Pancreas (tissue), 10 donors: ENCODE measurements at regions not wholly inside any gene's neighbourhood (a gene's known extent, or its start where the extent isn't known, plus 50 kb on each side); places are given as distances from the start of the nearest gene placed in this dataset.
"Not testable (repeated sequence)": the region's sequence is repeated elsewhere in the genome, so short reads cannot be mapped to it uniquely, and the experiment has no call there.

ENCODE experiments used
- ATAC-seq, 4 donors: fragments of 200-7000 bp; cut with Tn5 transposase; one replicate each; pipeline versions ENCODE4 v1.8.0 to v1.9.1; 2020; ENCODE audit warnings: mild to moderate bottlenecking in 4 of 4, moderate library complexity in 4 of 4
- DNase-seq, 6 donors: peaks; one replicate each; pipeline ENCODE4 v3.0.0-alpha.2; 2020
- FAIRE-seq: peaks from 2 replicates; lab custom pipeline; 2012; peaks lifted over from hg19 to GRCh38; lab: Jason Lieb, UNC
- H3K27ac ChIP-seq, 4 donors: fragments of 200-600 bp; sonication (generic); 1 replicate in 3 of 4; 2 replicates in 1 of 4; pipeline versions ENCODE4 v1.5.0 to v1.8.0; 2020
- H3K27me3 ChIP-seq, 4 donors: fragments of 200-600 bp; one replicate each; pipeline ENCODE4 v1.8.0; 2021
- H3K36me3 ChIP-seq, 3 donors: fragments of 200-600 bp; sonication (generic) in 1 of 3; one replicate each; pipeline versions ENCODE4 v1.5.0 to v1.8.0; 2020 to 2021
- H3K4me1 ChIP-seq, 3 donors: fragments of 200-600 bp; one replicate each; pipeline ENCODE4 v1.8.0; 2021
- H3K4me3 ChIP-seq, 4 donors: fragments of 200-600 bp; sonication (generic) in 2 of 4; one replicate each; pipeline versions ENCODE4 v1.5.0 to v1.8.0; 2020 to 2021
- H3K9me3 ChIP-seq, 4 donors: fragments of 200-600 bp; one replicate each; pipeline ENCODE4 v1.8.0; 2021
- WGBS, 2 donors: extraction: QIAGEN DNeasy Blood & Tissue Kit; methylation state at CpG; one replicate each; pipeline ENCODE4 v1.1.7; 2013; 5-methylcytosine and 5-hydroxymethylcytosine counted together
- intact Hi-C, 3 donors: fragments of 100-400 bp; cut with DNase I; formaldehyde crosslinking; loops; one replicate each; pipeline versions ENCODE4 v1.11.1 to v1.14.2; 2022
- TF ChIP-seq, protein P1 (sequence below), 4 donors: fragments of 200-600 bp; sonication (generic) in 3 of 4; IDR thresholded peaks; one replicate each; pipeline versions ENCODE4 v1.5.0 to v1.8.0; 2021; ENCODE audit warnings: antibody characterized with exemption in 4 of 4
- donor health status: healthy with polysubstance abuse.
- donor health status: DM: no; HTN: no; CAD: no; lungs with moderate emphysema.
- donor health status: DM: no; HTN: no; CAD: no.
- donor health status: control.
- donor health status: control.
- donor health status: Bipolar disorder and iron deficiency.
- donor health status: DM: yes; HTN: yes; CAD: no.
- donor health status: DM: no; HTN: no; CAD: no.
- donor health status: DM: no; HTN: no; CAD: no.
- donor health status: DM: yes; HTN: yes; CAD: no.

DNA sequence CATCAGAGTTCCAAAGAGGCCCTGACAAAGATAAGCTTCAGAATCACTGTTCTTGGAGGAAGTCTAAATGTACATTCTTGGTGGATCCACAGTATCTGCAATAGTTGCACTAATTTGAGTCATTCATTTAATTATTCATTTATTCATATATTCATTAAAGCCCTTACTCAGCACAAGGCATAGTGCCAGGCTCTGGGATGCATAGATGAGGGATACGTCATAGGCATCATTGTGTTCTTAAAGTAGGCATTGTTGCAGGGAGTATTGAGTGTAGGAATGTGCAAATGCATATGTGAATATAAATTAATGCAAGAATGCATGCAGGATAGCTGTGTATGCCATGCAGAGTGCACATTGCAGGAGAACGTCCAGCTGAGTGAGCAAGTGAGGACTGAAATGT, 100.7 kb downstream of the DRD1 start:
- no peaks in the 10 kb centered on the region for H3K36me3 ChIP-seq
- WGBS, 2 donors: 53 to 68% methylated on average over 2 of the region's 2 CpGs
- DNase-seq (no peak), FAIRE-seq (no peak), ATAC-seq (no peak)
- no peak overlapping the region for H3K4me3 ChIP-seq
- no peaks in the 10 kb centered on the region for H3K9me3 ChIP-seq
- no peak overlapping the region for H3K27ac ChIP-seq
- H3K27me3 ChIP-seq: no peaks in the 10 kb centered on the region
- intact Hi-C loops: no loop called here
- TF ChIP-seq, protein P1, sequence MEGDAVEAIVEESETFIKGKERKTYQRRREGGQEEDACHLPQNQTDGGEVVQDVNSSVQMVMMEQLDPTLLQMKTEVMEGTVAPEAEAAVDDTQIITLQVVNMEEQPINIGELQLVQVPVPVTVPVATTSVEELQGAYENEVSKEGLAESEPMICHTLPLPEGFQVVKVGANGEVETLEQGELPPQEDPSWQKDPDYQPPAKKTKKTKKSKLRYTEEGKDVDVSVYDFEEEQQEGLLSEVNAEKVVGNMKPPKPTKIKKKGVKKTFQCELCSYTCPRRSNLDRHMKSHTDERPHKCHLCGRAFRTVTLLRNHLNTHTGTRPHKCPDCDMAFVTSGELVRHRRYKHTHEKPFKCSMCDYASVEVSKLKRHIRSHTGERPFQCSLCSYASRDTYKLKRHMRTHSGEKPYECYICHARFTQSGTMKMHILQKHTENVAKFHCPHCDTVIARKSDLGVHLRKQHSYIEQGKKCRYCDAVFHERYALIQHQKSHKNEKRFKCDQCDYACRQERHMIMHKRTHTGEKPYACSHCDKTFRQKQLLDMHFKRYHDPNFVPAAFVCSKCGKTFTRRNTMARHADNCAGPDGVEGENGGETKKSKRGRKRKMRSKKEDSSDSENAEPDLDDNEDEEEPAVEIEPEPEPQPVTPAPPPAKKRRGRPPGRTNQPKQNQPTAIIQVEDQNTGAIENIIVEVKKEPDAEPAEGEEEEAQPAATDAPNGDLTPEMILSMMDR (IDR thresholded peaks at IDR 0.05): no peak
- no peaks in the 10 kb centered on the region for H3K4me1 ChIP-seq

DNA sequence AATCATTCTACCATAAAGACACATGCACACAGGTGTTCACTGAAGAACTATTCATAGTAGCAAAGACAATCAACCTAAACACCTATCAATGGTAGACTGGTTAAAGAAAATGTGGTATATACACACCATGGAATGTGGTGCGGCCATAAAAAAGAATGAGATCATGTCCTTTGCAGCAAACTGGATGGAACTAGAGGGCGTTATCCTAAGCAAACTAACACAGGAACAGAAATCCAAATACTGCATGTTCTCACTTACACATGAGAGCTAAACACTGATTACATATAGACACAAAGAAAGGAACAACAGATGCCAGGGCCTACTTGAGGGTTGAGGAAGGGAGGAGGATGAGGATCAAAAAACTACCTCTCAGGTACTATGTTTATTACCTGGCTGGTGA, 103.8 kb downstream of the DRD1 start:
- Histone ChIP-seq H3K4me1 (no peaks in the 10 kb centered on the region), H3K36me3 (no peaks in the 10 kb centered on the region), H3K4me3 (no peak overlapping the region), H3K27ac (no peak overlapping the region), H3K9me3 (no peaks in the 10 kb centered on the region), H3K27me3 (no peaks in the 10 kb centered on the region)
- DNase-seq (no peak), ATAC-seq (no peak), FAIRE-seq (no peak)
- 64 to 68% methylated on average over 2 of the region's 2 CpGs for WGBS, 2 donors
- TF ChIP-seq, protein P1 (IDR thresholded peaks at IDR 0.05): no peak
- intact Hi-C loops: no loop called here

DNA sequence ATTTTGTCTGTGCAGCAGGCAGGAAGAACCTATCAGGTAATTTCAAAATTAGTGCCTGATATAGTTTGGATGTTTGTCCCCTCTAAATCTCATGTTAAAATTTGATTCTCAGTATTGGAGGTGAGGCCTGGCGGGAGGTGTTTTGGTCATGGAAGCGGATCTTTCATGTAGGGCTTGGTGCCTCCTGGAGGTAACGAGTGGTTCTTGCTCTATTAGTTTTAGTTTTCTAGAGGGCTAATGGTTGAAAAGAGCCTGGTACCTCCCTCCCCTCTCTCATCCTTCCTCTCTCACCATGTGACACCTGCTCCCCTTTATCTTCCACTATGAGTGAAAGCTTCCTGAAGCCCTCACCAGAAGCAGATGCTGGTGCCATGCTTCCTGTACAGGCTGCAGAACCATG, 106.3 kb downstream of the DRD1 start:
- 79 to 84% methylated on average over 3 of the region's 3 CpGs for WGBS, 2 donors
- H3K4me3 ChIP-seq: no peak overlapping the region
- no peaks in the 10 kb centered on the region for H3K4me1 ChIP-seq
- H3K36me3 ChIP-seq: no peaks in the 10 kb centered on the region
- ATAC-seq (no peak), DNase-seq (no peak), FAIRE-seq (no peak)
- no peak overlapping the region for H3K27ac ChIP-seq
- H3K27me3 ChIP-seq: no peaks in the 10 kb centered on the region
- no peaks in the 10 kb centered on the region for H3K9me3 ChIP-seq
- intact Hi-C loops: no loop called here
- TF ChIP-seq, protein P1 (IDR thresholded peaks at IDR 0.05): no peak

DNA sequence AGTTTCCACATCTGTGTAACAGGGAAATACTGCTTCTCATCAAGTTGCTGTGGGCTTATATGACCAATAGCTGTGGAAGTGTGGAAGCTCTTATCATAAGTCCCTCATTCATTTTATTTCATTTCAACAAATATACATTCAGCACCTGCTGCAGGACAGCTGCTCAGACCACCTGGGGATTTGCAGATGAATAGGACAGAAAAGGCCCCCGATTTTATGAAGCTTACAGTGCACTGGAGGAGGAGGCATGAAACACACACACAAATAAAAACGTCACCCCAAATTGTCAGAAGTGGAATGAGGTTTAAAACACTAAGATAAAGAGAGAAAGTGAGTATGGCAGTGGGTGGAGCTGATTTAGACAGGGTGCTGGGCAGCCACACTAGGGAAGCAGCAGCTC, 107.2 kb downstream of the DRD1 start:
- no peak for FAIRE-seq
- no peak overlapping the region for H3K27ac ChIP-seq
- WGBS, 2 donors: 21 to 29% methylated on average over 2 of the region's 2 CpGs
- DNase-seq: no peak
- no peak for ATAC-seq
- no peak overlapping the region for H3K4me3 ChIP-seq
- intact Hi-C loops: no loop called here
- H3K27me3 ChIP-seq: no peaks in the 10 kb centered on the region
- TF ChIP-seq, protein P1 (IDR thresholded peaks at IDR 0.05): no peak
- no peaks in the 10 kb centered on the region for H3K36me3 ChIP-seq
- H3K4me1 ChIP-seq: no peaks in the 10 kb centered on the region
- no peaks in the 10 kb centered on the region for H3K9me3 ChIP-seq

DNA sequence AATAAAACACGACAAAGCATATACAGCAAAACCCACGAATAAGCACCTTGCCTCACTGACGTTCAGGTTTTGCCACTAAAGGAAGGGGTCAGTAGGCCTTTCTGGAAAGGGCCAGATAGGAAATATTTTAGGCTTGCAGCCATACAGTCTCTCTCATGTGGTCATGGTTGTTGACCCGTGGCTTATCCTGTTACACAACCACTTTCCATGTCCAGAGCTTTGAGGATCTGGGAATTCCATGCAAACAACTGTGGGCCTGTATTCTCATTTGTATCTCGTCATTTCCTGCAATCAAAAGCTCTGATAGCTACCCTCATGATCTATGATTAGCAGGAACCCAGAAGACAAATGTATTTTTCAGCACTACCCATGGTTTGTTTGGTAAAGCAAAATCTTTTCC, 108.3 kb downstream of the DRD1 start:
- Histone ChIP-seq H3K4me1 (no peaks in the 10 kb centered on the region), H3K27me3 (no peaks in the 10 kb centered on the region), H3K4me3 (no peak overlapping the region), H3K9me3 (no peaks in the 10 kb centered on the region), H3K27ac (no peak overlapping the region), H3K36me3 (no peaks in the 10 kb centered on the region)
- no peak for FAIRE-seq
- DNase-seq: no peak
- intact Hi-C loops: no loop called here
- TF ChIP-seq, protein P1 (IDR thresholded peaks at IDR 0.05): no peak
- ATAC-seq: peak in 1 of 4 donors; percentile 20
- WGBS, 2 donors: 55 to 62% methylated on average over 5 of the region's 5 CpGs

DNA sequence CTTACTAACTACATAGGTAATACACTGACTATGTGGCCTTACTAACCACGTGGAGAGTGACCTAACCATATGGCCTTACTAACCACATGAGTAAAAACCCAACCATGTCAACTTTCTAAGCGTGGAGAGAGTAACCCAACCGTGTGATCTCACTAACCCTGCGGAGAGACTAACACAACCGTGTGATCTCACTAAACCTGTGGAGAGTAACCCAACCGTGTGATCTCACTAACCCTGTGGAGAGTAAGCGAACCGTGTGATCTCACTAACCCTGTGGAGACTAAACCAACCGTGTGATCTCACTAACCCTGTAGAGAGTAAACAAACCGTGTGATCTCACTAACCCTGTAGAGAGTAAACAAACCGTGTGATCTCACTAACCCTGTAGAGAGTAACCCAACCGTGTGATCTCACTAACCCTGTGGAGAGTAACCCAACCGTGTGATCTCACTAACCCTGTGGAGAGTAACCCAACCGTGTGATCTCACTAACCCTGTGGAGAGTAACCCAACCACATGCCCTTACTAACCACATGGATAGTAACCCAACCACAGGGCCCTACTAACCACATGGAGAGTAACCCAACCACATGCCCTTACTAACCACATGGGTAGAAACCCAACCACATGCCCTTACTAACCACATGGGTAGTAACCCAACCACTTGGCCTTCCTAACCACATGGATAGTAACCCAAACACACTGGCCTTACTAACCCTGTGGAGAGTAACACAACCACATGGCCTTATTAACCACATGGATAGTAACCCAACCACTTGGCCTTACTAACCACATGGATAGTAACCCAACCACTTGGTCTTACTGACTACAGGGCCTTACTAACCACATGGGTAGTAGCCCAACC, 112.6 kb downstream of the DRD1 start:
- DNase-seq, FAIRE-seq, intact Hi-C loops, H3K9me3 ChIP-seq, ATAC-seq, H3K36me3 ChIP-seq, H3K27me3 ChIP-seq, H3K27ac ChIP-seq, H3K4me3 ChIP-seq, H3K4me1 ChIP-seq: not testable (repeated sequence)
- WGBS, 2 donors: 37 to 45% methylated on average over 14 of the region's 14 CpGs
